ENCODE measurements at regions not wholly inside any gene's neighbourhood (a gene's known extent, or its start where the extent isn't known, plus 50 kb on each side); places are given as distances from the start of the nearest gene placed in this dataset.
"Not testable (repeated sequence)": the region's sequence is repeated elsewhere in the genome, so short reads cannot be mapped to it uniquely, and the experiment has no call there.

DNA sequence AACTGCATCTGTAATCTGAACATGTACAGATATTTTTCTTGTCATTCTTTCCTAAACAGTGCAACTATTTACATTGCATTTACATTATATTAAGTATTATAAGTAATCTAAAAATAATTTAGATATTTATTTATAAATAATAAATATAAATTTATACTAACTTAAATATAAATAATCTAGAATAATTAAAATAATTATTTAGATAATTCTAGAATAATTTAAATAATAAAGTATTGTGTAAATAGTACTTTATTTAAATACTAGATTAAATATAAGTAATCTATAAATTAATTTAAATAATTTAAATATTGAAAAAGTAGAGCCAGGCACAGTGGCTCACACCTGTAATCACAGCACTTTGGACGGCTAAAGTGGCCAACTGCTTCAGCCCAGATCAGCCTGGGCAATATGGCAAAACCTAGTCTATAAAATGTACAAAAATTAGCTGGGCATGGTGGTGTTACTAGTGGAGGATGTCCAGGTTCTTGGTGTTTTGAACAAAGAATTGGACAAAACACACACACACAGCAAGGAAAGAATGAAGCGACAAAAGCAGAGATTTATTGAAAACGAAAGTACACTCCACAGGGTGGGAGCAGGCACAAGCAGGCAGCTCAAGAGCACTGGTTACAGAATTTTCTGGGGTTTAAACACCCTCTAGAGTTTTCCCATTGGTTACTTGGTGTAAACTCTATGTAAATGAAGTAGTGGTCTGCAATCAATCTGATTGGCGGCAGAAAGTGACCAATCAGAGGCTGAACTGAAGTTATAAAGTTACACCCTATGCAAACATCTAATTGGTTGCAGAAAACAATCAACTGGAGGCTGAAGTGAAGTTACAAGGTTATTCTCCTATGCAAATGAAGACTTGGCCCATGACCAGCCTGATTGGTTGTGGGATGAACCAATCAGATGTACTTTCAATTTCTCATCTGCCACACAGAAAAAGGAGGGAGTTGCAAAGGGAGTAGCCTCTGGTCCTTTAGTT is 100.2 kb upstream of the SP4 start:
- no peak for DNase-seq

DNA sequence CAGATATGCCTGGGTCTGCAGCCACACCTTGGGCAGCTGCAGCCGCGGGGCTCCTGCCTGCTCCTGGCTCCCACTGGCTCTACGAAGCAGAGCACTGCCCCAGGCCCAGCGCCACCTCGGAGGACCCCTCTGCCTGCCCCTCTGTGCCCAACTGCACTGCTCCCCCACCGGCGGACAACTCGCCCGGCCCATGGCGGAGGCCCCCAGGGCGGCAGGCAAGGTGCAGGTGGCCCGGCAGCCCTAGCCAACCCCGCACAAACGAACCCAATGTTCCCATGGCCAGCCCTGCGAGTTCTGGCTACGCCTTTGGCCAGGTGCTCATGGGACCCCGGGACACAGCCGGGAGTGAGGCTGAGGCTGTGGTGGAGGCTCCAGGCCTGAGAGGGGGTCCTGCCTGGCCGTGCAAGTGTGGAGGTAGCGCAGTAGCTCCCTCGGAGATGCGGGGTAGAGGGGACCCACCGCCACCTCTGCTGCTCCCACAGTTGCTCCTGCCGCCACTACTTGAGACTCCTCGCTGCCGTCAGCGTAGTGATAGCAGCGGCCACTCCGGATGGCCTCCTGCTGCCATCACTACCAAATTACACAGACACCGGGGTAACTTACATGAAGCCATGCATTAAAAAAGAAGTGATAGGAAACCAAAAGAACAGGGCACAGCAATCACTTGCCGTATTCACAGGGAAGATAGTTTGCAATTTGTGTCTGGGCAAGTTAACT is 97.3 kb upstream of the SP4 start:
- DNase-seq: no peak

DNA sequence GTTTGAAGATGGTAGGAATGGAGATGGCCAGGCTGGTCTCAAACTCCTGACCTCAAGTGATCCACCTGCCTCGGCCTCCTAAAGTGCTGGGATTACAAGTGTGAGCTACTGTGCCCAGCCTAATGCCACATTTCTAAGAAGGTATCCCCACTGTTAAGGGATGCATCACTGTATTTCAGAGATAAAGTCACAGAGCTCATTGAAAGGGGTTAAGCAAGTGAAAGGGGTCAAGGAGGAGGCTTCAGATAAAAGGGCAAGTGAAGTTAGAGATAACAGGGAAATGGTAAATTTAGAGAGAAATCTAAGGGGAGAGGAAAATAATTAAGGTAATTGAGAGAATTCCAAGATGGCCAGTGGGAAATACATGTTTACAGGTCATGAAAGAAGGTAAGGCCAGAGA is 93.0 kb upstream of the SP4 start:
- no peak for DNase-seq

DNA sequence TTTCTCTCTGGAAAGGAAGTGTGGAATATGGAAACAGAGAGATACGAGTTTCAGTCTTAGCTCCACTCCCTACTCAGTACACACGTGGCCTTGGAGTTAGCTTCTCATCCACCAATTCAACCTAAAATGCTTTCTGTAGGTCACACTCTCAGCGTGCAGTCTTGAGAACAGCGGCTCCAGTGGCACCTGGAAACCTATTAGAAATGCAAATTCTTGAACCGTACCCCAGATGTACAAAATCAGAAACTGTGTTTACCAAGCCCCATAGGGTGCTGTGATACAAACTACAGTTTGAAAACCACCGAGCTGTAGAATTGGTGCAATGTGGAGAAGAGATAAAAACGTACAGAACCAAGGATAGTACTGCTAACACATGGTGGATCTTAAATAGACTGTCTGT is 91.1 kb upstream of the SP4 start:
- DNase-seq: no peak

DNA sequence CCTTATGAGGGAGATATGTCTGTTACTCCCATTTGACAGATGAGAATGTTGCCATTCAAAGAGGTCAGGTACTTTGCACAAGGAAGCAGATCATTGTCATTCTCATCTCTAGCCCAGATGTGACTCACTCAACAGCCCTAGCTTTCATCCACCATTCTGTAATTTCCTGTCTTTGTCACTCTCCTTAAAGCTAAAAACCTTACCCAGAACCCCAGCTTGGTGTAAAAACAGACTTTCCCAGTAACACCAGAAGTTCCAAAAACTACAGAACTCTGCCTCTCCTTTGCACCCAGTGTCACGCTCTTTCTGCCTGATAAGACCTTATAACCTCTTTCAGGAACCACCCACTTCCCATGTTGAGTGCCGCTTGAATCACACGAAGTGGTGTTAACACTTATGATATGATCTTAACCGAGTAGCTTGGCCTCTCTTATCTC is 89.1 kb upstream of the SP4 start:
- no peak for DNase-seq

DNA sequence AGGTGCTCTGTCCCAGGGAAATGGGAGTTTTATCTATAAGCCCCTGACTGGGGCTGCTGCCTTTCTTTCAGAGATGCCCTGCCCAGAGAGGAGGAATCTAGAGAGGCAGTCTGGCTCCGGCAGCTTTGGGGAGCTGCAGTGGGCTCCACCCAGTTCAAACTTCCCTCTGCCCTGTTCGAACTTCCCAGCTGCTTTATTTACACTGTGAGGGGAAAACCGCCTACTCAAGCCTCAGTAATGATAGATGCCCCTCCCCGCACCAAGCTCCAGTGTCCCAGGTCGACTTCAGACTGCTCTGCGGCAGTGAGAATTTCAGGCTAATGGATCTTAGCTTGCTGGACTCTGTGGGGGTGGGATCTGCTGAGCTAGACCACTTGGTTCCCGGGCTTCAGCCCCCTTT is 83.0 kb upstream of the SP4 start:
- not testable (repeated sequence) for DNase-seq

DNA sequence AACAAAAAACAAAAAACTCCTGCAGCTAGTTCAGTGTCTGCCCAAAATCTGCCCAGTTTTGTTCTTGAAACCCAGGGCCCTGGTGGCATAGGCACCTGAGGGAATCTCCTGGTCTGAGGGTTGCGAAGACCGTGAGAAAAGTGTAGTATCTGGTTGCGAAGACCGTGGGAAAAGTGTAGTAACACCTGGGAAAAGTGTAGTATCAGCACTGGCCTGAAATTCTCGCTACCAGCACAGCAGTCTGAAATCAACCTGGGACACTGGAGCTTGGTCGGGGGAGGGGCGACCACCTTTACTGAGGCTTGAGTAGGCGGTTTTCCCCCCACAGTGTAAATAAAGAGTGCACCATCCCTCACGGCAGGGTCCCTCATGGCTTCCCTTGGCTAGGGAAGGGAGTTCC is 82.5 kb upstream of the SP4 start:
- DNase-seq: no peak

DNA sequence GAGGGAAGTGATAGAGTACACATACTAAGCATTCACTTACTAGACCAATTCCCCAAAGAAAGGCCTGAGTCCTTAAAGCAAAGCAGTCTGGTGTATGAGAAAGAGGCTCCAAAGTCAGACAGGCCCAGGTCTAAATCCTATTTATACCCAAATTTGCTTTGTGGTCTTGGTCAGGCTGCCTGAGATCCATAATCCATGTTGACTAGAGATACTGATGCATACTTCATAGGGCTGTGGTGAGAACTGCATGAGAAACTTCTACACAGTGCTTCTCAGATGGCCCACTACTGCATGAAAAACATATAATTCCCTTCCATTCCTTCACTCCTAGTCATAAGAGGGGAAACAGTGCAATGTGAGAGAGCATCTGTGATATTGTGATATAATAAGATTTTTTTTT is 81.6 kb upstream of the SP4 start:
- DNase-seq: peak; percentile 69

DNA sequence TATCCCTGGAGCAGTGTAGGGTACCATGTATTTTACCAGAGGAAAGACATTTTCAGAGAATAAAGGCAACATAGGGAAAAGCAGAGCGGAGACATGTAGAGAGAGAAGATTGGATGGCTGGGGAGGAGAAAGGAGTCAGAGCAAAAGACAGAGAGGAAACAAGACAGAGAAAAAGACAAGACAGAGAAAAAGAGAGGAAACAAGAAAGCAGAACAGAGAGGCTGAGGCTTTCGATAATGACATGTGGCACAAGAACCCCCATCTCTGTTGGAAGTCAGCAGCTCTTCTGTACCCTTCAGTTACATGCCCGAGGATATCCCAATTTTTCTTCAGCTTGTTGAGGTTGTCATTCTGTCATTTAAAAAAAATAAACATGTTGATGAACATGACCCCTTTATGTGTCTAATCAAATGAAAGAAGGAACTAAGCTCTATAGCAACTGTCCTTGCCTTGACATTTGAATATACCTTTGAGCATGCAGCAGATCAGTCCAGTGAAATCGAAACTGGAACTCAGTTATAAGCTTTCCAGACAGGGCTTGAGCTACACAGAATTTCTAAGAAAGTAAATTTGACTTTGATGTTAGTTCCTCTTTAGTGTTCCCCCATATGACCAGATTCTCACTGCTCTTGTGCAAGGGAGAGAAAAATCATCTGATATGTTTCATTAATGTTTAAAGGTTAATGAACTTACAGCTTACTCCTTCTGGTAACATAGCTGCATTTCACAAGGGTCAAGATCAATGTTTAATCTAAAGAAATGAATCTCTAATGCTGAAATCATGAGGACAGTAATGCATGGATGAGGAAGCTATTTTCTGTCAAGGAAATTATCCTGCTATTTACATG is 75.1 kb upstream of the SP4 start:
- DNase-seq: no peak

DNA sequence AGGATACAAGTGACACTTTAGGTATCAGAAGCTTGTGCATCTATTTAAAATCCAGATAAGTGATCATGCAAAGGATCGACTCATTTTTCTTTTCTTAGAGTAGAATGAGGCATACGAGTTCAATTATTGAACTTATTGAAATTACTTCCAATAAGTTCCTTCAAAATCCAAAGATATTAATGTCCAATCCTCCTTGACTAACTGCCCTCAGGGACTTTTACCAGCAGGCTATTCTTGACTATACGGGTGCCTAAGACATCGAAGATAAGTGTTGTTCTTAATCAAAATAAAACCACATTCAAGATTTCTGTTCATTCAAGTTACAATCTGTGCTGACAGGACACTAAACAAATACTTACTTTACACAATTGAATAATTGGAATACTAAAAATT is 74.5 kb upstream of the SP4 start:
- DNase-seq: no peak

DNA sequence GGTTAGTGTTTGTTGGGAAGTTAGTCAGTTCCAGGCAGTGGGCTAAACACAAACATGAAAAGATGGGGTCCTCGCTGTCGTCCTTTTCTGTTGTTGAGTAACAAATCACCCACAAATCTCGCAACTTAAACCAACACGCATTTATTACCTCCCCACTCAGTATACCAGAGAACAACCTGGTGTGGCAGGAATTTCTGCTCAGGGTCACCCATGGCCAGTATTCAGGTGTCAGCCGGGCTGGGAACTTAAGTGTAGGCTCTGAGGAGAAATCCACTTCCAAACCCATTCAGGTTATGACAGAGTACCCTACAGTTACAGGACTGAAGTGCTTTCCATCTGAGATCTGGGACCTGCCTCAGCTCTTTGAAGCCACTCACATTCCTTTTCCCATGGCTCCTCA is 73.6 kb upstream of the SP4 start:
- no peak for DNase-seq

DNA sequence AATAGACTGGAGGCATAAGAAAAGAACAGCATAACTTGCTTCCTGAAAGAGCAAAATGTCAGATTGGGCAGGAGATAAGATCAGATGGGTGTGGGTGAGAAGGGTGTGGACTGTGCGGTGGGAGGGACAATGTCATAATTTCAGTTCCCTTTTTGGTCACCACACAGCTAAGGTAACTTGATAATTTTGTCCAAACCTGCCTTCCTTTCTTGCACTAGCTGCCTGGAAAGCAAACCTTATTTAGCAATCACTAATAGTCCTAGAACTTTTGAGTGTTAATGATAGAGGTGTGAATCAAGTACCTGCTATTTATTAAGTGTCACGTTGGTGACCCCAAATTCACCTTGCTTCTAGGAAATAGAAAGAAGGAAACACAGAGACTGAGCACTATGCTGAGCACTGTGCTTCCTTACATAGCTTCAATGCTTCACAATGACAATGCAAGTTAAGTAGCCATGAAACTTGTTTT is 72.4 kb upstream of the SP4 start:
- no peak for DNase-seq

DNA sequence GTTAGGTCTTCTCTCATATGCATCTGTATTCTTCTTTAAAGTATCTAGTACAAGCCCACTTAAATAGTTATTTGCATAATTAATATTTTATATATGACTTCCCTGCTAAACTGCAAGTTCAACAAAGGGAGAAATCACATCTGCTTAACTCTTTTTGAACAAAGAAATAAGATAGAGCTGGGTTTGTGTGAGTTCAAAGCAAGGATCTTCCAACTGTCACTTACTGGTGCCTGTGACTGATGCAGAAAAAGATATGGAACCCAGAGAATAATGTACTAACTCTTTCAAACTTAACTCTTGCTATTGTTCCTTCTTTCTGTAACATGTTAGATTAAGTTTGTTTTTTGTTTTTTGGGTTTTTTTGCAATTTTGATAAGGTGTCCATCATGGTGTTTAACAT is 71.3 kb upstream of the SP4 start:
- no peak for DNase-seq

DNA sequence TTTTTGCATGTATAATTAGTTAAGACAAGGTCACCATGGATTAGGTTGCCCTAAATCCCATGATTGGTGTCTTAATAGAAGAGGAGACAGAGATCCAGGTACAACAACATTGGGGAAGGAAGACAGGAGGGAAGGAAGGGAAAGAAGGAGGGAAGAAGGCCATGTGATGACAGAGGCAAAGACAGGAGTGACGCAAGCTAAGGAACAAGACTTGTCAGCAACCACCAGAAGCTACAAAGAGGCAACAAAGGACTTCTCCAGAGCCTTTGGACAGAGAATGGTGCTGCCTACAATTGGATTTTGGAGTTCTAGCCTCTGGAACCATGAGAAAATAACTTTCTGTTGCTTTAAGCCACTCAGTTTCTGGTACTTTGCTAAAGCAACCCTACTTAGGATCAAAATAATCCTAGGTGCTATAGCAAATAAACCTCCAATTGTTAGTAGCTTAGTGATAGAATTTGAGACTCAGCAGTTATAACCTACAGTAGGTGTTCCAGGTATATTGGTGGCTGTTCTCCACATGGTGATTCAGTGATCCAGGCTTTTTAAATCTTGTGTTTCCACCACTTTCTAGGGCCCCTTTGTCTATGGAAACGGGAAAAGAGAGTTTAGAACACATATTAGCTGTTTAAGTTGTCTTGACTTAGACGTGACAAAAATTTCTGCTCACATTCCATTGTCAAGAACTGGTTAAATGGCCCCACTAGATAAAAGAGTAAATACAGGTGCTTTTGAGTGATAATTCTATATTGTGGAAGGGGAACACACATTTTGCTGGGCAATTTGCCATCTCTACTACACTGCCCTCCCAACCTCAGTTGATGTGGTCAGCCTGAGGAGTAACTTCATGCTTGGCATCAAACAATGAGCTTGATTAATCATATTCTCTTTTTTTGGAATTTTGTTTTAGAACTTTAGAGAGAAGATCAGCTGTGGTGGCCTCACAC is 70.5 kb upstream of the SP4 start:
- no peak for DNase-seq

DNA sequence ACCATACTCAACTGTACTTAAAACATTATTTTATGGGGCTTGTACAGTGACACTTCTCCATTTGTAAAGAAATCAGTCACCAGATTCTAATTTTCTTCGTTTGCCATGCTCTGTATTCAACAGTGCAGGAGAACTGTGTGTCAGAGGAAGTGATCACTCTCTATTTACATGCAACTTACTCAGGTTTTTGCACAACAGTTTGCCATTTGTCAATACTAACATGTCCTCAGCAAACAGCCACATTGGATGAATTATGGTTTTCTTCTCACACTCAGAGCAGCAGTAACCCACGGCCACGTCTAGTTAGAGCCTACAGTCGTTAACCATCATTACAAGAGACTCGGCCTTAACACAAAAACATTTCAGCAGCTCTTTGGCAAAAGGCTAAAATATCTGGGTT is 69.2 kb upstream of the SP4 start:
- no peak for DNase-seq

DNA sequence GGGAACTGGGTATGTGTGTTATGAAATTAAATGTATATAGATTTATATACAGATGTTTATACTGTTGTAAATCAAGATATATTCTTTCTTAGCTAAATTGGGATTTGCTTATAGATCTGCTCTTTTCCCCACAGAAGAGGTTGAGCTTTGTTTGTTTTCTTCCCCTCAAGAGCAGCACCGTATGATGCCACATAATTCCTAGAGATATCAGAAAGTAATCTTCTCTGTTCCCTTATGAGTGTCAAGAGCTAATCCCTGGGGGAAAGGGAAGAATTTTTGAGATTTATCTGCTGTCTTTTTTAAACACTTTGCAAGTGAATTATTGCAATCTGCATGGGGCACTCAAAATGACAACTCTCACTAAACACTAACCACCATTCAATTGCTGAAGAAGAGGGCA is 68.7 kb upstream of the SP4 start:
- DNase-seq: no peak

DNA sequence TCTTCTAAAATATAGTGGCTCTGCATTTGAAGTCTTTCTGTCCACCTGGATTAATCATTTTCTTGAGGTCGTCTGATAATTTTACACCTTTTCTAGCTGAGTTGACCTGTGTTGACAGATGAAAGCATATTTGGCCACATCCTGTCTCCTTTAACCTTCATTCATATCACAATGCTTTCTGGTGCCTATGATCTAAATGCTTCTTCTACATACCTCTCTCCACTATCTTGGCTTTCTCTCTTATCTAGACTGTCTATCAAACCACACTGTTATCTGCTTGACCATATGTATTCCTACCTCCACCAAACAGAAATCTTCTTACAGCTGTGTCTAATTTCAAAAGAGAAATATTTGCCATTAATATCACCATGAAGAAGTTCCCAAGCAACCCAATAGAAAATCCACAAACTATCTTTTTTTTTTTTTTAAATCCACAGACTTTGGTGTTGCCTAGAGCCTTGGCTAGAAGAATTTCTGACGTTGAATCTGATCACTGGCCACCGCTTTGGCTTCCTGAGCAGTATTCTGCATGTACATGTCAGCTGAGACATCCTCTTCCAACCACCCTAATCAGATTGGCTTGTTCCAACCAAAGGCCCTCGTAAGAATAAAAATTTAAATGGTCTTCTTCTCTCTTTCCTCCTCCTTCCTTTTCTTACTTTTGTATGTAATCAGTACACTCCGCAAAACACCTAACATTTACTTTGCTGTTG is 66.3 kb upstream of the SP4 start:
- DNase-seq: no peak

DNA sequence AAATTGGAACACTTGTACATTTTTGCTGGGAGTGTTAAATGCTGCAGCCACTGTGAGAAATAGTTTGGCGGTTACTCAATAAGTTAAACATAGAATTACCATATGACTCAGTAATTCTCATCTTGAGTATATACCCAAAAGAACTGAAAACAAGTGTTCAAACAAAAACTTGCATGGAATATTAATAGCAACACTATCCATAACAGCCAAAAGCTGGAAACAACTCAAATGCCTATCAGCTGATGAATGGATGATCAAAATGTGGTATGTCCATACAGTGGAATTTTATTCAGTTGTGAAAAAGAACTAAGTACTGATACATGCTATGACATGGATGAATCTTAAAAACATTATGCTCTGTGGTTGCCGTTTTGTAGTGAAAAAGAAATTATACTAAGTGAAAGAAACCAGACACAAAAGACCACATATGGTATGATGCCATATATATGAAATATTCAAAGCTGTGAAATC is 63.0 kb upstream of the SP4 start:
- no peak for DNase-seq

DNA sequence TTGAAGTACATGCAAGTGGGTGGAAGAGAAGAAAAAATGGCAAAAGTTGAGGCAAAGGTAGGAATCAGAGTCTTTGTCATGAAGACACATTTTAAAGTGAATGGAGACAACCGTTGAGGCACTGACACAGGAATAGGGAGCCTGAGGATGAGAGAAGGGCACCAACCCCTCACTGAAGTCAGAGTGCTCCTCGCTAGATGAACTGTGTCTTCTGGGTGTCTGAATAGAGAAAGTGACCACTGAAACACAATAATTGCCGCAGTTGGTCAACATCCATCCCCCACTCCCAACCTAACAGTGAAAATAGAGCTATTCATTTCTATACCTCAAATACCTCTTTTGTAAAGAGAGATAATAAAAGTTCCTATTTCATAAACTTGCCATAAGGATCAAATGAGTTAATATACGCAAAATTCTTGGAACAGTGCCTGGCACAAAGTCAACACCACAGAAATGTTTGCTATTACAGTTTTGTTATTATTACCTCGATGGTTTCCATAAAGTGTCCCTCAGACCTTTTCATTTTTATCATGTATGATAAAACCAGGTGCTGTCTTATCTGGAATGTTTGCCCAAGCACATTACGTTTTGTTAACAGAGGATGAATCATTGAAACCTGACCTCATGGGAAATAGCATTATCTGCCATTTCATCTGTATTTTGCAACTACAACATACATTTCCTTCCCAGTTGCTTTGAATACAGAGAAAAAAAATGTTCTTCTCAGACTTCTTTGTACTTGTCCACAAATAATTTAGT is 61.8 kb upstream of the SP4 start:
- no peak for DNase-seq

DNA sequence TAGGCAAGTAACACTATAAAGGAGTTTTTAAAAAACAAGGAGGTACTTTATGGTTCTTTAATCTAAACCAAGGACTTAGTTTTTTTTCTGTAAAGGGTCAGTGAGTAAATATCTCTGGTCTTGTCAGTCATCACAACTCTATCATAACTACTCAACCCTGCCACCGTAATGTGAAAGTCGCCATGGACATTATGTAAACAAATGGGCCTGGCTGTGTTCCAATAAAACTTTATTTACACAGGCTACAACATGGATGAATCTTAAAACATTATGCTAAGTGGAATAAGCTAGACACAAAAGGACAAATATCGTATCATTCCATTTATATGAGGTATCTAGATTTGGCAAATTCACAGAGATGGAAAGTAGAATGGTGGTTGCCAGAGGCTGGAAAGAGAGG is 60.8 kb upstream of the SP4 start:
- no peak for DNase-seq
